ENCODE measurements at regions not wholly inside any gene's neighbourhood (a gene's known extent, or its start where the extent isn't known, plus 50 kb on each side); places are given as distances from the start of the nearest gene placed in this dataset.

DNA sequence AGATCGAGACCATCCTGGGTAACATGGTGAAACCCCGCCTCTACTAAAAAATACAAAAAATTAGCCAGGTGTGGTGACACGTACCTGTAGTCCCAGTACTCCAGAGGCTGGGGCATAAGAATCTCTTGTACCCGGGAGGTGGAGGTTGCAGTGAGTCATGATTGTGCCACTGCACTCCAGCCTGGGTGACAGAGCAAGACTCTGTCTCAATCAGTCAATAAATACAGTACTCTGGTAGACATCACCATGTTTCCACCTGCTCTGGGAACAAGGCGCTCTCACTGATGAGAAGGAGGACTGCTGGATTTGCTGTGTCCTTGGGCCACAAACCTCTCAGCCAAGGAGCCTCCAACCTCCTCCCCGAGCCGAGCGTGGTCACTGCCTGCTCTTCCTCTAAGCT, 154.2 kb upstream of the ZNF236 start:
- ChIA-PET CTCF (interaction anchor here (0.6 kb wide), 1 partner anchor 271 kb away, joined by 3 read pairs; no protein-coding TSS in a partner anchor), POLR2A (no interaction called here)
- Histone ChIP-seq H3K9me2 (no peaks in the 10 kb centered on the region), H3K4me3 (ENCODE audit: low read depth in 2 of 2, low read length in 1 of 2) (no peak overlapping the region), H3F3A (replicated peaks; ENCODE audit: insufficient read depth) (no peaks in the 10 kb centered on the region), H3K4me1 (ENCODE audit: control insufficient read depth in 1 of 2, insufficient read depth in 2 of 2, low read depth in 1 of 2, low read length in 1 of 2) (no peaks in the 10 kb centered on the region), H3K9ac (no peak overlapping the region), H2AFZ (ENCODE audit: low read depth) (no peak overlapping the region), H3K36me3 (replicated peaks in 1 of 2; ENCODE audit: control insufficient read depth in 1 of 2, insufficient read depth in 2 of 2, low read length in 1 of 2) (no peaks in the 10 kb centered on the region), H3K79me2 (ENCODE audit: insufficient read depth) (no peaks in the 10 kb centered on the region), H3K27me3 (ENCODE audit: insufficient read depth) (no peaks in the 10 kb centered on the region), H4K20me1 (ENCODE audit: insufficient read depth) (no peaks in the 10 kb centered on the region), H3K27ac (ENCODE audit: low read depth in 2 of 2, low read length in 1 of 2) (no peak overlapping the region), H3K9me3 (no peaks in the 10 kb centered on the region), H3K4me2 (no peak overlapping the region)
- no peak for DNase-seq
- 47% methylated on average over 8 of the region's 8 CpGs for WGBS (ENCODE audit: low lambda C conversion rate)
- TF ChIP-seq, protein P1, sequence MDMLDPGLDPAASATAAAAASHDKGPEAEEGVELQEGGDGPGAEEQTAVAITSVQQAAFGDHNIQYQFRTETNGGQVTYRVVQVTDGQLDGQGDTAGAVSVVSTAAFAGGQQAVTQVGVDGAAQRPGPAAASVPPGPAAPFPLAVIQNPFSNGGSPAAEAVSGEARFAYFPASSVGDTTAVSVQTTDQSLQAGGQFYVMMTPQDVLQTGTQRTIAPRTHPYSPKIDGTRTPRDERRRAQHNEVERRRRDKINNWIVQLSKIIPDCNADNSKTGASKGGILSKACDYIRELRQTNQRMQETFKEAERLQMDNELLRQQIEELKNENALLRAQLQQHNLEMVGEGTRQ (IDR thresholded peaks at IDR 0.05; ENCODE audit: borderline replicate concordance, low read depth, low read length) = no peak
- TF ChIP-seq, protein P2, sequence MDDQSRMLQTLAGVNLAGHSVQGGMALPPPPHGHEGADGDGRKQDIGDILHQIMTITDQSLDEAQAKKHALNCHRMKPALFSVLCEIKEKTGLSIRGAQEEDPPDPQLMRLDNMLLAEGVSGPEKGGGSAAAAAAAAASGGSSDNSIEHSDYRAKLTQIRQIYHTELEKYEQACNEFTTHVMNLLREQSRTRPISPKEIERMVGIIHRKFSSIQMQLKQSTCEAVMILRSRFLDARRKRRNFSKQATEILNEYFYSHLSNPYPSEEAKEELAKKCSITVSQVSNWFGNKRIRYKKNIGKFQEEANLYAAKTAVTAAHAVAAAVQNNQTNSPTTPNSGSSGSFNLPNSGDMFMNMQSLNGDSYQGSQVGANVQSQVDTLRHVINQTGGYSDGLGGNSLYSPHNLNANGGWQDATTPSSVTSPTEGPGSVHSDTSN (IDR thresholded peaks at IDR 0.05) = no peak
- TF ChIP-seq, protein P3, sequence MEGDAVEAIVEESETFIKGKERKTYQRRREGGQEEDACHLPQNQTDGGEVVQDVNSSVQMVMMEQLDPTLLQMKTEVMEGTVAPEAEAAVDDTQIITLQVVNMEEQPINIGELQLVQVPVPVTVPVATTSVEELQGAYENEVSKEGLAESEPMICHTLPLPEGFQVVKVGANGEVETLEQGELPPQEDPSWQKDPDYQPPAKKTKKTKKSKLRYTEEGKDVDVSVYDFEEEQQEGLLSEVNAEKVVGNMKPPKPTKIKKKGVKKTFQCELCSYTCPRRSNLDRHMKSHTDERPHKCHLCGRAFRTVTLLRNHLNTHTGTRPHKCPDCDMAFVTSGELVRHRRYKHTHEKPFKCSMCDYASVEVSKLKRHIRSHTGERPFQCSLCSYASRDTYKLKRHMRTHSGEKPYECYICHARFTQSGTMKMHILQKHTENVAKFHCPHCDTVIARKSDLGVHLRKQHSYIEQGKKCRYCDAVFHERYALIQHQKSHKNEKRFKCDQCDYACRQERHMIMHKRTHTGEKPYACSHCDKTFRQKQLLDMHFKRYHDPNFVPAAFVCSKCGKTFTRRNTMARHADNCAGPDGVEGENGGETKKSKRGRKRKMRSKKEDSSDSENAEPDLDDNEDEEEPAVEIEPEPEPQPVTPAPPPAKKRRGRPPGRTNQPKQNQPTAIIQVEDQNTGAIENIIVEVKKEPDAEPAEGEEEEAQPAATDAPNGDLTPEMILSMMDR (IDR thresholded peaks at IDR 0.05) = no peak
- TF ChIP-seq RXRA (IDR thresholded peaks at IDR 0.05; ENCODE audit: borderline replicate concordance, low read depth) = no peak
- TF ChIP-seq, protein P4, sequence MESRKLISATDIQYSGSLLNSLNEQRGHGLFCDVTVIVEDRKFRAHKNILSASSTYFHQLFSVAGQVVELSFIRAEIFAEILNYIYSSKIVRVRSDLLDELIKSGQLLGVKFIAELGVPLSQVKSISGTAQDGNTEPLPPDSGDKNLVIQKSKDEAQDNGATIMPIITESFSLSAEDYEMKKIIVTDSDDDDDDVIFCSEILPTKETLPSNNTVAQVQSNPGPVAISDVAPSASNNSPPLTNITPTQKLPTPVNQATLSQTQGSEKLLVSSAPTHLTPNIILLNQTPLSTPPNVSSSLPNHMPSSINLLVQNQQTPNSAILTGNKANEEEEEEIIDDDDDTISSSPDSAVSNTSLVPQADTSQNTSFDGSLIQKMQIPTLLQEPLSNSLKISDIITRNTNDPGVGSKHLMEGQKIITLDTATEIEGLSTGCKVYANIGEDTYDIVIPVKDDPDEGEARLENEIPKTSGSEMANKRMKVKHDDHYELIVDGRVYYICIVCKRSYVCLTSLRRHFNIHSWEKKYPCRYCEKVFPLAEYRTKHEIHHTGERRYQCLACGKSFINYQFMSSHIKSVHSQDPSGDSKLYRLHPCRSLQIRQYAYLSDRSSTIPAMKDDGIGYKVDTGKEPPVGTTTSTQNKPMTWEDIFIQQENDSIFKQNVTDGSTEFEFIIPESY (IDR thresholded peaks at IDR 0.05; ENCODE audit: borderline replicate concordance, low read depth) = no peak
- TF ChIP-seq EZH2phosphoT487 (IDR thresholded peaks at IDR 0.05; ENCODE audit: borderline replicate concordance, low read depth) = no peak

DNA sequence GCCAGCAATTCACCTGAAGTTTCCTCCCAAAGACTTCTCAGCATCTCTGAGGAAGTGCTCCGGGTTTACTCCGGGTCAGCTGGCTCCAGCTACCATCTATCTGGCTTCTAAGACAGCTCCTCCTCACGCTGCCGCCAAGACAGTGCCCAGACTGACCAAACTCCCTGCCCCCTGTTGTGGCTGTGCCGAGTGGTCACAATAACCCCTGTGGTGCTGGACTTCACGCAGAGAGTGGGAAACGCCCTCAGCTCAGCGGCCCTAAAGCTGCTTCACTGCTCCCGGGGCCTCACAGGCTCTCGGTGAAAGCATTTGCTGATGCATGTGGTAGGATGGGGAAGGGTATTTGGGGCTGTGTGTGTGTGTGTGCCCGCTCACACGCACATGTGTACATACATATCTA, 154.8 kb upstream of the ZNF236 start:
- H3K79me2 ChIP-seq (ENCODE audit: insufficient read depth) = no peaks in the 10 kb centered on the region
- WGBS (ENCODE audit: low lambda C conversion rate) = 40% methylated on average over 7 of the region's 12 CpGs
- no peaks in the 10 kb centered on the region for H4K20me1 ChIP-seq (ENCODE audit: insufficient read depth)
- H2AFZ ChIP-seq (ENCODE audit: low read depth) = no peak overlapping the region
- no peak overlapping the region for H3K4me2 ChIP-seq
- H3K9me2 ChIP-seq = no peaks in the 10 kb centered on the region
- no peaks in the 10 kb centered on the region for H3K9me3 ChIP-seq
- H3K9ac ChIP-seq = no peak overlapping the region
- H3K4me3 ChIP-seq (ENCODE audit: low read depth in 2 of 2, low read length in 1 of 2) = no peak overlapping the region
- no peaks in the 10 kb centered on the region for H3K4me1 ChIP-seq (ENCODE audit: control insufficient read depth in 1 of 2, insufficient read depth in 2 of 2, low read depth in 1 of 2, low read length in 1 of 2)
- ChIA-PET POLR2A (no interaction called here), CTCF (interaction anchor here (0.6 kb wide), 1 partner anchor 271 kb away, joined by 3 read pairs; no protein-coding TSS in a partner anchor)
- no peak for DNase-seq
- no peak overlapping the region for H3K27ac ChIP-seq (ENCODE audit: low read depth in 2 of 2, low read length in 1 of 2)
- H3K27me3 ChIP-seq (ENCODE audit: insufficient read depth) = no peaks in the 10 kb centered on the region
- H3F3A ChIP-seq (replicated peaks; ENCODE audit: insufficient read depth) = no peaks in the 10 kb centered on the region
- H3K36me3 ChIP-seq (replicated peaks in 1 of 2; ENCODE audit: control insufficient read depth in 1 of 2, insufficient read depth in 2 of 2, low read length in 1 of 2) = no peaks in the 10 kb centered on the region
- TF ChIP-seq CHD2 (IDR thresholded peaks at IDR 0.05; ENCODE audit: low read length, partially characterized antibody) = no peak
- TF ChIP-seq EZH2phosphoT487 (IDR thresholded peaks at IDR 0.05; ENCODE audit: borderline replicate concordance, low read depth) = no peak
- TF ChIP-seq, protein P3 (IDR thresholded peaks at IDR 0.05) = no peak
- no peak for TF ChIP-seq NFIC (IDR thresholded peaks at IDR 0.05; ENCODE audit: borderline replicate concordance)
- TF ChIP-seq, protein P5, sequence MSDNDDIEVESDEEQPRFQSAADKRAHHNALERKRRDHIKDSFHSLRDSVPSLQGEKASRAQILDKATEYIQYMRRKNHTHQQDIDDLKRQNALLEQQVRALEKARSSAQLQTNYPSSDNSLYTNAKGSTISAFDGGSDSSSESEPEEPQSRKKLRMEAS (IDR thresholded peaks at IDR 0.05; ENCODE audit: low read depth) = no peak
- TF ChIP-seq JUND (IDR thresholded peaks at IDR 0.05) = no peak
- no peak for TF ChIP-seq EP300 (IDR thresholded peaks at IDR 0.05; ENCODE audit: borderline replicate concordance in 1 of 2, low read depth in 1 of 2, low read length in 1 of 2)
- TF ChIP-seq FOSL2 (IDR thresholded peaks at IDR 0.05; ENCODE audit: borderline replicate concordance, low read depth) = no peak
- TF ChIP-seq, protein P2 (IDR thresholded peaks at IDR 0.05) = no peak
- no peak for TF ChIP-seq NRF1 (IDR thresholded peaks at IDR 0.05; ENCODE audit: low read depth, low read length)
- TF ChIP-seq POLR2AphosphoS5 (IDR thresholded peaks at IDR 0.05; ENCODE audit: low read depth, low read length) = no peak
- no peak for TF ChIP-seq FOXJ3 (CRISPR knock-in tag; IDR thresholded peaks at IDR 0.05)
- no peak for TF ChIP-seq ELF1 (IDR thresholded peaks at IDR 0.05)

Data from SK-N-SH (cell line).